ENCODE measurements at regions not wholly inside any gene's neighbourhood (a gene's known extent, or its start where the extent isn't known, plus 50 kb on each side); places are given as distances from the start of the nearest gene placed in this dataset.

GRCh38 chr13:103945836-103946235 is 879.6 kb upstream of the SLC10A2 start:
- peak; percentile 33 to 46 for DNase-seq (ENCODE audit: low read depth in 2 of 2)
- no peak overlapping the region for H3K4me3 ChIP-seq (replicated peaks in 1 of 2; ENCODE audit: low read depth in 2 of 2, low read length in 2 of 2)
- TF ChIP-seq CTCF (IDR thresholded peaks at IDR 0.05; ENCODE audit: low read depth, low read length), result no peak

GRCh38 chr13:103941506-103942140 is 875.4 kb upstream of the SLC10A2 start:
- DNase-seq (ENCODE audit: low read depth in 2 of 2), result peak; percentile 5 to 14
- no peak overlapping the region for H3K4me3 ChIP-seq (replicated peaks in 1 of 2; ENCODE audit: low read depth in 2 of 2, low read length in 2 of 2)
- no peak for TF ChIP-seq CTCF (IDR thresholded peaks at IDR 0.05; ENCODE audit: low read depth, low read length)

- H3K4me3 ChIP-seq (replicated peaks in 1 of 2; ENCODE audit: low read depth in 2 of 2, low read length in 2 of 2), result no peak overlapping the region
- TF ChIP-seq CTCF (IDR thresholded peaks at IDR 0.05; ENCODE audit: low read depth, low read length), result no peak
- DNase-seq (ENCODE audit: low read depth in 2 of 2), result no peak
These were observed 868.9 kb upstream of the SLC10A2 start for GRCh38 chr13:103935117-103935516.

- TF ChIP-seq CTCF (IDR thresholded peaks at IDR 0.05; ENCODE audit: low read depth, low read length), result no peak
- H3K4me3 ChIP-seq (replicated peaks in 1 of 2; ENCODE audit: low read depth in 2 of 2, low read length in 2 of 2), result no peak overlapping the region
- no peak for DNase-seq (ENCODE audit: low read depth in 2 of 2)
These were observed 865.7 kb upstream of the SLC10A2 start for GRCh38 chr13:103931885-103932284.

- no peak for DNase-seq (ENCODE audit: low read depth in 2 of 2)
- TF ChIP-seq CTCF (IDR thresholded peaks at IDR 0.05; ENCODE audit: low read depth, low read length), result no peak
- H3K4me3 ChIP-seq (replicated peaks in 1 of 2; ENCODE audit: low read depth in 2 of 2, low read length in 2 of 2), result no peak overlapping the region
These were observed 865.2 kb upstream of the SLC10A2 start for GRCh38 chr13:103931331-103931845.

- no peak overlapping the region for H3K4me3 ChIP-seq (replicated peaks in 1 of 2; ENCODE audit: low read depth in 2 of 2, low read length in 2 of 2)
- TF ChIP-seq CTCF (IDR thresholded peaks at IDR 0.05; ENCODE audit: low read depth, low read length), result no peak
- no peak for DNase-seq (ENCODE audit: low read depth in 2 of 2)
These were observed 859.9 kb upstream of the SLC10A2 start for GRCh38 chr13:103926118-103926517.

- TF ChIP-seq CTCF (IDR thresholded peaks at IDR 0.05; ENCODE audit: low read depth, low read length), result no peak
- no peak overlapping the region for H3K4me3 ChIP-seq (replicated peaks in 1 of 2; ENCODE audit: low read depth in 2 of 2, low read length in 2 of 2)
- DNase-seq (ENCODE audit: low read depth in 2 of 2), result no peak
These were observed 842.7 kb upstream of the SLC10A2 start for GRCh38 chr13:103908911-103909310.
